Activated CD8-positive, alpha-beta T cell treated with anti-CD3 and anti-CD28 coated beads, Interleukin-2, amount 10 ng/mL, durations not matched to agents 7 days and 5 days (primary cell): ENCODE measurements at regions not wholly inside any gene's neighbourhood (a gene's known extent, or its start where the extent isn't known, plus 50 kb on each side); places are given as distances from the start of the nearest gene placed in this dataset.

Experiments used
- ATAC-seq: fragments of 150-1000 bp; cut with Tn5 transposase; one replicate; pipeline ENCODE4 v1.10.0; 2021; ENCODE audit warnings: moderate library complexity
- CTCF ChIA-PET: fragments of 350-600 bp; sonication (Branson Sonifier 250); formaldehyde crosslinking; loops from one replicate; lab custom pipeline; 2021; ENCODE audit warnings: antibody characterized with exemption; lab: Charles Lee
- POLR2A ChIA-PET: fragments of 350-600 bp; sonication (Branson Sonifier 250); formaldehyde crosslinking; loops from one replicate; lab custom pipeline; 2021; ENCODE audit warnings: antibody characterized with exemption; lab: Charles Lee
- DNase-seq: peaks from one replicate; pipeline ENCODE4 v3.0.0-alpha.2; 2020
- H3K27ac Mint-ChIP-seq: one replicate; pipeline ENCODE4 v1.8.0; 2021; ENCODE audit warnings: mild to moderate bottlenecking, mixed read lengths
- H3K27me3 Mint-ChIP-seq: one replicate; pipeline ENCODE4 v1.8.0; 2021; ENCODE audit warnings: low read depth, mixed read lengths
- H3K36me3 Mint-ChIP-seq: one replicate; pipeline ENCODE4 v1.8.0; 2021; ENCODE audit warnings: low read depth, mixed read lengths
- H3K4me1 Mint-ChIP-seq: one replicate; pipeline ENCODE4 v1.8.0; 2021; ENCODE audit warnings: low read depth, mixed read lengths
- H3K4me3 Mint-ChIP-seq: one replicate; pipeline ENCODE4 v1.8.0; 2021; ENCODE audit warnings: mild to moderate bottlenecking, mixed read lengths
- H3K9me3 Mint-ChIP-seq: one replicate; pipeline ENCODE4 v1.8.0; 2022; ENCODE audit warnings: mixed read lengths; ENCODE audit not compliant: insufficient read depth

- H3K27ac Mint-ChIP-seq: no peak overlapping the region
- POLR2A ChIA-PET: no interaction called here
- DNase-seq: no peak
- CTCF ChIA-PET: no interaction called here
- H3K9me3 Mint-ChIP-seq: no peaks in the 10 kb centered on the region
- H3K36me3 Mint-ChIP-seq: no peaks in the 10 kb centered on the region
- no peaks in the 10 kb centered on the region for H3K4me1 Mint-ChIP-seq
- no peak overlapping the region for H3K4me3 Mint-ChIP-seq
- ATAC-seq: no peak
- H3K27me3 Mint-ChIP-seq: no peaks in the 10 kb centered on the region
Measured at GRCh38 chr2:215699018-215699417, 263.1 kb upstream of the FN1 start.

- POLR2A ChIA-PET: no interaction called here
- Mint-ChIP-seq H3K36me3 (no peaks in the 10 kb centered on the region), H3K27ac (no peak overlapping the region), H3K9me3 (no peaks in the 10 kb centered on the region), H3K4me3 (no peak overlapping the region), H3K27me3 (no peaks in the 10 kb centered on the region), H3K4me1 (no peaks in the 10 kb centered on the region)
- DNase-seq: no peak
- ATAC-seq: no peak
- CTCF ChIA-PET: no interaction called here
Measured at GRCh38 chr2:215698566-215698965, 262.7 kb upstream of the FN1 start.

- H3K36me3 Mint-ChIP-seq: no peaks in the 10 kb centered on the region
- POLR2A ChIA-PET: no interaction called here
- DNase-seq: no peak
Measured at GRCh38 chr2:215697496-215697895, 261.6 kb upstream of the FN1 start.

DNA sequence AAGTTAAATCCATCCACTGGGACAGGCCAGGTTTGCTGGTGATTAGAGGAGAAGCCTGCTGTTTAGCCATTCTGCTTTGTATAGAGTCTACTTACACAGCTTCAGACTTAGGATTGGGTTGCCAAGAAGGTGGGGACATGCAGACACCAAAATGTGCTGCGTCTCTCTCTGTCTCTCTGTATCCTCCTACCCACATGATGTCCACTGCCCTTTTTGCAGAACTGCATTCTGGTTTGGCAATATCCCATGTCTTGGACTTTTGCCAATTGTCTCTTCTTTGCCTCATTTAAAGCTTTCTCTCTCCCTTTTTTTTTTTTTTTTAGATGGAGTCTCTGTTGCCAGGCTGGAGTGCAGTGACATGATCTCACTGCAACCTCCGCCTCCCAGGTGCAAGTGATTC is 261.1 kb upstream of the FN1 start:
- DNase-seq: no peak
- H3K9me3 Mint-ChIP-seq: no peaks in the 10 kb centered on the region
- peaks cover 7% of the 10 kb centered on the region for H3K27me3 Mint-ChIP-seq
- no peaks in the 10 kb centered on the region for H3K36me3 Mint-ChIP-seq
- H3K27ac Mint-ChIP-seq: no peak overlapping the region
- no peaks in the 10 kb centered on the region for H3K4me1 Mint-ChIP-seq
- CTCF ChIA-PET: no interaction called here
- POLR2A ChIA-PET: no interaction called here
- ATAC-seq: no peak
- no peak overlapping the region for H3K4me3 Mint-ChIP-seq

More at GRCh38 chr2:215697496-215697895, 261.6 kb upstream of the FN1 start:
- peaks cover 7% of the 10 kb centered on the region for H3K27me3 Mint-ChIP-seq
- H3K4me1 Mint-ChIP-seq: no peaks in the 10 kb centered on the region
- CTCF ChIA-PET: no interaction called here
- H3K4me3 Mint-ChIP-seq: no peak overlapping the region
- no peak for ATAC-seq
- H3K27ac Mint-ChIP-seq: no peak overlapping the region
- H3K9me3 Mint-ChIP-seq: no peaks in the 10 kb centered on the region

DNA sequence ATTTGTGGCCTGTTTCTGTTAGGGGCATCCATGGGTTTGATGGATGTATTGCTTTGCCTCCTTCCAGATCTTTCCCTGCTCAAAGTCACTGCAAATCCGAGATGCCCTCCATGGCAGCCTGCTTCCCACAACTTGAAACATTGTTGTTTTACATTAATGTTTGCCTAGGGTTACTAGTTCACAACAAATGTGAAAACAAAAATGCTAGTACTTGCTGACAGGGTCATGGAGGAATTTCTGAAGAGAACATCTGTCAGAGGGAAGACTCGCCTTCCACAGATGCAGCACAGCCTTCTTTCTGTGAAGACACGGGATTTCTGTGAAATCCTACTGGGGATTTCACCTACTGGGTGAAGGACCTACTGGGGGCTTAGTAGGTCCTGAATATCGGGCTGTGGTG is 260.0 kb upstream of the FN1 start:
- ATAC-seq (no peak), DNase-seq (no peak)
- Mint-ChIP-seq H3K9me3 (no peaks in the 10 kb centered on the region), H3K4me3 (no peak overlapping the region), H3K27me3 (peaks cover 7% of the 10 kb centered on the region), H3K27ac (no peak overlapping the region), H3K4me1 (no peaks in the 10 kb centered on the region), H3K36me3 (no peaks in the 10 kb centered on the region)
- ChIA-PET CTCF (no interaction called here), POLR2A (no interaction called here)

DNA sequence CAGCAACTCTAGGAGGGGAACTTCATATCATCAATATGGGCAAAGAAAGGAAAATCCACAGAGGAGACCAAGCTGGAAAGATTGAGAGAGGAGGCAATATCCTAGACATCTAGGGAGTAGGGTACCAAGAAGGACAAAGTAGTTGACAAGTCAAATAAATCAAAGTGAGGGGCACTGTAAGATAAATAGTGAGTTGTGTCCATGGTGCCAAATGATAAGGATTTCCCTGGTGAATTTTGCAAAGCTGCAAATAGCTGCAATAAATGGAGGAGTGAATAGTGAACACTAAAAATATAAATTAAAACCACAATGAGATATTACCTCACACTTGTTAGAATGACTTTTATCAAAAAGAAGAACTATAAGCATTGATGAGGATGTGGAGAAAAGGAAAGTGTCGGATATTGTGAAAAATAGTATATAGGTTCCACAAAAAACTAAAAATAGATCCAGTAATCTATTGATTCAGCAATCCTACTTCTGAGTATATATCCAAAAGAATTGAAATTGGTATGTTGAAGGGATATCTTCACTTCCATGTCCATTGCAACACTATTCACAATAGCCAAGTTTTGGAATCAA is 258.2 kb upstream of the FN1 start:
- POLR2A ChIA-PET: no interaction called here
- CTCF ChIA-PET: no interaction called here
- no peak for DNase-seq
- ATAC-seq: no peak
- Mint-ChIP-seq H3K9me3 (no peaks in the 10 kb centered on the region), H3K27me3 (peaks cover 7% of the 10 kb centered on the region), H3K4me3 (no peak overlapping the region), H3K4me1 (no peaks in the 10 kb centered on the region), H3K36me3 (no peaks in the 10 kb centered on the region), H3K27ac (no peak overlapping the region)

- Mint-ChIP-seq H3K27me3 (peaks cover 7% of the 10 kb centered on the region), H3K4me1 (no peaks in the 10 kb centered on the region), H3K36me3 (no peaks in the 10 kb centered on the region), H3K27ac (no peak overlapping the region), H3K4me3 (no peak overlapping the region), H3K9me3 (no peaks in the 10 kb centered on the region)
- CTCF ChIA-PET: no interaction called here
- DNase-seq: no peak
- POLR2A ChIA-PET: no interaction called here
- ATAC-seq: no peak
Measured at GRCh38 chr2:215693193-215693998, 257.5 kb upstream of the FN1 start.

- Mint-ChIP-seq H3K27ac (no peak overlapping the region), H3K4me1 (no peaks in the 10 kb centered on the region), H3K27me3 (peaks cover 7% of the 10 kb centered on the region), H3K9me3 (no peaks in the 10 kb centered on the region), H3K36me3 (no peaks in the 10 kb centered on the region), H3K4me3 (no peak overlapping the region)
- CTCF ChIA-PET: no interaction called here
- DNase-seq (no peak), ATAC-seq (no peak)
- POLR2A ChIA-PET: no interaction called here
Measured at GRCh38 chr2:215692387-215693079, 256.7 kb upstream of the FN1 start.

DNA sequence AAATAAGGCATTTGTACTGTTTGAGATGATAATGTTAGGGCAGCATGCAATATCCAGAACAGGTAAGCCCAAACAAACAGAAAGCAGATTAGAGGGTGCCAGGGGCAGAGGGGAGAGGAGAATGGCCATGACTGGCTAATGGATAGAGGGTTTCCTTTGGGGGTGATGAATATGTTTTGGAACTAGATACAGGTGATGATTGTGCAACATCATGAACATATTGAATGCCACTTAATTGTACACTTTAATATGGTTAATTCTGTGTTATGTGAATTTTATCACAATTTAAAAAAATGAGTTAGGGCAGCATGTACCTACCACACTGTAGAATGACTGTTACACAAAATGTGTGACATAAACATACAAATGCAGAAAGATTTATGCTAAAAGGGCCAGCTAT is 255.5 kb upstream of the FN1 start:
- DNase-seq: no peak
- POLR2A ChIA-PET: no interaction called here

DNA sequence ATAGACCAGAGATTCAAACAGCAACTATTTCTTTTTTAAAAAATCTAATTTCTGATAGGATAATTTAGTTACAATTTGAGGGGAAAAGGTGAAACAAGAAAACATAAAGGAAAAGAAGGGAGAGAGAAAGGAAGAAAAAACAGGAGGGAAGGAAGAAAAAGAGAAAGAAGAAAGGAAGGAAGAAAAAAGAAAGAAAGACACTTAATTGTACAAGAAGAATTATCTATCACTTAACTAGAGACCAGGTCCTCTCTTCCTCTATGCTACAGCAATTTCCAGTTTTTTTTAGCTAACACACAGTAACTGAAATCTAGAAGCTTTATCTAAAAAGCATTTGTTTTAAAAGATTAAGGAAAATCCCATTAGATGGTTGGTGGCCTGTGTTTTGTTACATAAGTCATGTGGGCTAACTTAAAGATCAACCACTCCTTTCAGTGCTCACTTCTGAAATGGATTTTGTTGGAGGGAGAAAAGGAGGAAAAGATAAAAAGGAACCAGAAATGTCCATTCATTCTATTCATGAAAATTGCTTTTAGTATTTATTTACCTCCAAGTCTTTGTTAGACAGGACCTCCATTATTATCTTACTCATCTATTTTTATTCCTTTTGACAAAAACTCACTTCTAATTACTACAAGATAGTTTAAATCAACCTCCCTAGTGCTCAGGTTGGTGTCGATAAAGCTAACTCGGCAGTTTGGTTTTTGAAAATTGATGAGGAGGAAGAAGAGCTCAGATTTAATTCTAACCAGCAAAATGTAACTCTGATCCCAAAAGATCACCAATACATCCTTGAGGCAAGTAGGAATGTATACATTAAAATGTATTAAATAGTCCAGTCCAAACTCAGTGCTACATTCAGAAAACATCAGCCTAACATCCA is 251.5 kb upstream of the FN1 start:
- Mint-ChIP-seq H3K27me3 (no peaks in the 10 kb centered on the region), H3K4me3 (no peak overlapping the region), H3K27ac (no peak overlapping the region), H3K36me3 (no peaks in the 10 kb centered on the region), H3K4me1 (peaks cover 1% of the 10 kb centered on the region), H3K9me3 (no peaks in the 10 kb centered on the region)
- POLR2A ChIA-PET: no interaction called here
- no peak for DNase-seq
- ATAC-seq: no peak
- CTCF ChIA-PET: no interaction called here

More for the DNA sequence above, 255.5 kb upstream of the FN1 start:
- Mint-ChIP-seq H3K36me3 (no peaks in the 10 kb centered on the region), H3K4me3 (no peak overlapping the region), H3K4me1 (no peaks in the 10 kb centered on the region), H3K27me3 (peaks cover 7% of the 10 kb centered on the region), H3K27ac (no peak overlapping the region), H3K9me3 (no peaks in the 10 kb centered on the region)
- no peak for ATAC-seq
- CTCF ChIA-PET: no interaction called here

GRCh38 chr2:215685238-215685990 is 249.5 kb upstream of the FN1 start:
- POLR2A ChIA-PET: no interaction called here
- Mint-ChIP-seq H3K27me3 (no peaks in the 10 kb centered on the region), H3K27ac (no peak overlapping the region), H3K4me3 (no peak overlapping the region), H3K36me3 (no peaks in the 10 kb centered on the region), H3K4me1 (peaks cover 21% of the 10 kb centered on the region), H3K9me3 (no peaks in the 10 kb centered on the region)
- DNase-seq: no peak
- CTCF ChIA-PET: interaction anchor here (1.1 kb wide), 1 partner anchor 246 kb away, joined by 3 read pairs; no protein-coding TSS in a partner anchor
- ATAC-seq: no peak
